WERI-Rb-1 (cell line): ENCODE measurements at regions not wholly inside any gene's neighbourhood (a gene's known extent, or its start where the extent isn't known, plus 50 kb on each side); places are given as distances from the start of the nearest gene placed in this dataset.

Experiments
- DNase-seq: peaks from one replicate; pipeline ENCODE4 v3.0.0-alpha.2; 2020
- H3K27ac ChIP-seq: fragments of 250-450 bp; sonication (Bioruptor Pico); 2 replicates; pipeline ENCODE4 v1.5.1; 2020; ENCODE audit warnings: mild to moderate bottlenecking, moderate library complexity
- H3K27me3 ChIP-seq: fragments of 250-450 bp; sonication (Bioruptor Pico); 2 replicates; pipeline ENCODE4 v1.5.1; 2021; ENCODE audit warnings: mild to moderate bottlenecking, low read depth, moderate library complexity; ENCODE audit not compliant: insufficient read depth, severe bottlenecking
- H3K36me3 ChIP-seq: fragments of 250-450 bp; sonication (Bioruptor Pico); 2 replicates; pipeline ENCODE4 v1.5.1; 2020; ENCODE audit warnings: mild to moderate bottlenecking, moderate library complexity
- H3K4me3 ChIP-seq: 2 replicates; pipeline ENCODE4 v1.5.1; 2011; ENCODE audit warnings: low read depth, mild to moderate bottlenecking, control low read depth, low read length
- H3K9me3 ChIP-seq: fragments of 250-450 bp; sonication (Bioruptor Pico); 2 replicates; pipeline ENCODE4 v1.5.1; 2021; ENCODE audit warnings: mild to moderate bottlenecking, moderate library complexity; ENCODE audit not compliant: severe bottlenecking
- TF ChIP-seq, protein P1 (sequence below): IDR thresholded peaks from 2 replicates; pipeline ENCODE4 v1.5.1; 2011; ENCODE audit warnings: low read depth, mild to moderate bottlenecking, control low read depth, inconsistent platforms, low read length

- H3K9me3 ChIP-seq: no peaks in the 10 kb centered on the region
- no peak overlapping the region for H3K4me3 ChIP-seq
- TF ChIP-seq, protein P1, sequence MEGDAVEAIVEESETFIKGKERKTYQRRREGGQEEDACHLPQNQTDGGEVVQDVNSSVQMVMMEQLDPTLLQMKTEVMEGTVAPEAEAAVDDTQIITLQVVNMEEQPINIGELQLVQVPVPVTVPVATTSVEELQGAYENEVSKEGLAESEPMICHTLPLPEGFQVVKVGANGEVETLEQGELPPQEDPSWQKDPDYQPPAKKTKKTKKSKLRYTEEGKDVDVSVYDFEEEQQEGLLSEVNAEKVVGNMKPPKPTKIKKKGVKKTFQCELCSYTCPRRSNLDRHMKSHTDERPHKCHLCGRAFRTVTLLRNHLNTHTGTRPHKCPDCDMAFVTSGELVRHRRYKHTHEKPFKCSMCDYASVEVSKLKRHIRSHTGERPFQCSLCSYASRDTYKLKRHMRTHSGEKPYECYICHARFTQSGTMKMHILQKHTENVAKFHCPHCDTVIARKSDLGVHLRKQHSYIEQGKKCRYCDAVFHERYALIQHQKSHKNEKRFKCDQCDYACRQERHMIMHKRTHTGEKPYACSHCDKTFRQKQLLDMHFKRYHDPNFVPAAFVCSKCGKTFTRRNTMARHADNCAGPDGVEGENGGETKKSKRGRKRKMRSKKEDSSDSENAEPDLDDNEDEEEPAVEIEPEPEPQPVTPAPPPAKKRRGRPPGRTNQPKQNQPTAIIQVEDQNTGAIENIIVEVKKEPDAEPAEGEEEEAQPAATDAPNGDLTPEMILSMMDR: no peak
- H3K36me3 ChIP-seq: no peaks in the 10 kb centered on the region
- H3K27me3 ChIP-seq: no peaks in the 10 kb centered on the region
- no peak for DNase-seq
- no peak overlapping the region for H3K27ac ChIP-seq
These were observed 653.7 kb downstream of the ADGRL2 start for GRCh38 chr1:82454431-82454830.

- Histone ChIP-seq H3K36me3 (no peaks in the 10 kb centered on the region), H3K27ac (no peak overlapping the region), H3K27me3 (no peaks in the 10 kb centered on the region), H3K4me3 (no peak overlapping the region), H3K9me3 (no peaks in the 10 kb centered on the region)
- DNase-seq: no peak
- TF ChIP-seq, protein P1: no peak
These were observed 652.9 kb downstream of the ADGRL2 start for GRCh38 chr1:82453511-82454185.

GRCh38 chr1:82452096-82452495 is 651.4 kb downstream of the ADGRL2 start:
- no peaks in the 10 kb centered on the region for H3K9me3 ChIP-seq
- TF ChIP-seq, protein P1: no peak
- no peaks in the 10 kb centered on the region for H3K36me3 ChIP-seq
- H3K27ac ChIP-seq: no peak overlapping the region
- H3K27me3 ChIP-seq: no peaks in the 10 kb centered on the region
- no peak for DNase-seq
- no peak overlapping the region for H3K4me3 ChIP-seq

- TF ChIP-seq, protein P1: no peak
- Histone ChIP-seq H3K4me3 (no peak overlapping the region), H3K27ac (no peak overlapping the region), H3K36me3 (no peaks in the 10 kb centered on the region), H3K9me3 (no peaks in the 10 kb centered on the region), H3K27me3 (no peaks in the 10 kb centered on the region)
- no peak for DNase-seq
These were observed 650.5 kb downstream of the ADGRL2 start for GRCh38 chr1:82451191-82451590.

DNA sequence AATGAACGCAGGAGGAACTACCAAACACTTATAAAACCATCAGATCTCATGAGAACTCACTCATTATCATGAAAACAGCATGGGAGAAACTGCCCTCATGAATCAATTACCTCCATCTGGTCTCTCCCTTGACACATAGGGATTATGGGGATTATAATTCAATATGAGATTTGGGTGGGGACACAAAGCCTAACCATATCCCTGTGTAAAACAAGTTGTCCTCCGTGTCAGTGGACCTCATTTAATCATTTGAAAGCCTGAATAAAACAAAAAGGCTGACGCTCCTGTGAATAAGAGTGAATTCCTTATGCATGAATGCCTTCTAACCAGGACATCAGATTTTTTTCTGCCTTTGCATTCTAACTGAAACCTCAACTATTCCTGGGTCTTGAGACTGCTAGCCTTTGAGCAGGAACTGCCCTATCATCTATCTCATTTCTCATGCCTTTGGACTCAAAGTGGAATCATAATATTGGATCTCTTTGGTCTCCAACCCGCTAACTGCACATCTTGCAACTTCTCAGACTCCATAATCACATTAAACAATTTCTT is 648.8 kb downstream of the ADGRL2 start:
- Histone ChIP-seq H3K27me3 (no peaks in the 10 kb centered on the region), H3K9me3 (no peaks in the 10 kb centered on the region), H3K27ac (no peak overlapping the region), H3K4me3 (no peak overlapping the region), H3K36me3 (no peaks in the 10 kb centered on the region)
- TF ChIP-seq, protein P1: no peak
- no peak for DNase-seq

- H3K4me3 ChIP-seq: no peak overlapping the region
- TF ChIP-seq, protein P1: no peak
- DNase-seq: no peak
- no peak overlapping the region for H3K27ac ChIP-seq
- no peaks in the 10 kb centered on the region for H3K27me3 ChIP-seq
- H3K36me3 ChIP-seq: no peaks in the 10 kb centered on the region
- no peaks in the 10 kb centered on the region for H3K9me3 ChIP-seq
These were observed 646.2 kb downstream of the ADGRL2 start for GRCh38 chr1:82446955-82447354.
